Jurkat, Clone E6-1 (cell line): ENCODE measurements at regions not wholly inside any gene's neighbourhood (a gene's known extent, or its start where the extent isn't known, plus 50 kb on each side); places are given as distances from the start of the nearest gene placed in this dataset.
"Not testable (repeated sequence)": the region's sequence is repeated elsewhere in the genome, so short reads cannot be mapped to it uniquely, and the experiment has no call there.

Source experiments
- DNase-seq: peaks from one replicate; pipeline ENCODE4 v3.0.0-alpha.2; 2011; ENCODE audit warnings: low read depth, low spot score
- H3K4me3 ChIP-seq: 2 replicates; pipeline ENCODE4 v1.5.1; 2011; ENCODE audit warnings: mild to moderate bottlenecking, low read length, control low read depth, moderate library complexity

DNA sequence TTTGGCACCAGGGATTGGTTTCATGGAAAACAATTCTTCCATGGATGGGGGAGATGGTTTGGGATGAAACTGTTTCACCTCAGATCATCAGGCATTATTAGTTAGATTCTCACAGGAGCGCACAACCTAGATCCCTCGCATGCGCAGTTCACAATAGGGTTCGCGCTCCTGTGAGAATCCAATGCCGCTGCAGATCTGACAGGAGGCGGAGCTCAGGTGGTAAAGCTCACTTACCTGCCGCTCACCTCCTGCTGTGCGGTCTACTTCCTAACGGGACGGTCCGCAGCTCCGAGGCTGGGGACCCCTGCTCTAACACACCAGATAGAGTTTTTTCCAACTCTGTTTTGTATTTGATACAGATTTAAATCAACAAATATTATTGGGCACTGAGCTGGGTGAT, 286.5 kb downstream of the MTX2 start:
- H3K4me3 ChIP-seq, result no peak overlapping the region
- no peak for DNase-seq

DNA sequence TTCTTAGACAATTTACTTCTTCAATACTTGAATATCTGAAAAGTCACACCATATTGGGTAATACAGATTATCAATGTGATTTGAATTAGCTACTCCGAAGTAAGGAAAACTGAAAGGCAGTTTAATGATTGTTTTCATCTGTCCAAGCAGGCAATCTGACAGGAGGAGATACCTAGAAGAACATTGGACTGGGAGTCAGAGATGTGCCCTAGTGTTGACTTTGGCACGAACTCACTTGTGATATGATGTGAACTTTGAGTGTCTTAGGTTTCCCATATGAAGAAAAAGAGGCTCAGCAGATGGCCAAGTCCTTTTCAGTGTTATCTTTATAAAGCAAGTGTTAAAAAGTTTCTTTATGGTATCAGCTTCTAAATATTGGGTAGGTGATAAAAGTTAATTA, 287.1 kb downstream of the MTX2 start:
- no peak overlapping the region for H3K4me3 ChIP-seq
- DNase-seq, result no peak

DNA sequence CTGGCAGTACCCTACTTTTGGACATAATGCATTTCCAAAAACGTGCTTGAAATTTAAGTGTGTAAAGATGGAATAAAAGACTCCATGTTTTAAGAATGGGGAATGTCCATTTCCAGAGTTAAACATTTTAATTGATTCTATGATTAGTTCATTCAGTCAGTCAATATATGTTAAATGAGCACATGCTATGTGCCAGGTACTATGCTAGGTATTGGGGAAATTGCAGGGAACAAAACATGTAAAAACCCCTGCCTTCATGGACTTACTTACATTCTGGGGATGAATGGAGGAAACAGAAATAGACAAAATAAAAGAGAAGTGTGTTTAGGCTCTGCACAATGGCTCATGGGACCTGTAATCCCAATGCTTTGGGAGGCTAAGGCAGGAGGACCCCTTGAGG, 288.6 kb downstream of the MTX2 start:
- no peak overlapping the region for H3K4me3 ChIP-seq
- no peak for DNase-seq

DNA sequence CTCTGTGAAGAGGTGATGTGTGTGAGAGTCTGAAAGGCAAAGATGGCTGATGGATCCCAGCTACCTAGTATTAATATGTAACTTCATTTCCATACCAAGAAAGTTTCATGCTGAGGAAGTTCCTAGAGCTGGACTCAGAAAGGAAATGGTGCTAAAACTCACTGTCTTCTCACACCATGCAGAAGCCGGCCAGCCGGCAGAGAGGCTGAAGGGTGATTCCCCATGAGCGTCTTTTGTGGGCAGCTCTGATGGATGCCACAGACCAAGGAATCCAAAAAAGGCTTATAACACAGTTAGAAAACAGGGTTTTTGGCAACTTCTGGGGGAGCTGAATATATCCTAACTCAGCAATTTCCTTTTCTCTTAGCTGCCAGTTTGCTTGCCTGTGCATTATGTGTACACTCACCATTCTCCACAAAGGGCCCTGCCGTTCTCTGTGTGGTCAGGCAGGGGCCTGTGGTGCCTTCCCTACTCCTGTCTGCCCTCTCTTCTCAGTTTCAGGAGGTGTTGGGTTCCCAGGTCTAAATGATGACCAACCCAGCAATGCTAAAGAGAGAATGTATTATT, 289.4 kb downstream of the MTX2 start:
- DNase-seq, result no peak
- no peak overlapping the region for H3K4me3 ChIP-seq

DNA sequence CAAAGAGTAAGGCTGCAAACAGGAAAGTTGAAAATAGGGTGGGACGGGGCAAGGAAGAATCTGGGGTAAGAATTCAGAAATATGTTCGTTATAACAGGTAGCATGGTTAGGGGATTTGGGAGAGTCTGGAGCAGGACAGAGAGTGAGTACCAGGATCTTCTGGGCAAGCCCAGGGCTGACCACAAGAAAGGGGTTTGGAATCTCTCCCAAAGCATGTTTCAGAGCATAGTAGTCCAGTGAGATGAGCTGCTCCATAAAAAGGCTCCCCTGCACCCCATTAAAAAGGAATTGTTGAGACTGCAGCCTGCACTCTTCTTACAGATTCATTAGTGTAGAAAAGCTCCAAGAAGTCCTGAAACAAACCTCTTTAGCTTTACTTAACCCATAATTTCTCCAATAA, 291.1 kb downstream of the MTX2 start:
- DNase-seq, result no peak
- no peak overlapping the region for H3K4me3 ChIP-seq

DNA sequence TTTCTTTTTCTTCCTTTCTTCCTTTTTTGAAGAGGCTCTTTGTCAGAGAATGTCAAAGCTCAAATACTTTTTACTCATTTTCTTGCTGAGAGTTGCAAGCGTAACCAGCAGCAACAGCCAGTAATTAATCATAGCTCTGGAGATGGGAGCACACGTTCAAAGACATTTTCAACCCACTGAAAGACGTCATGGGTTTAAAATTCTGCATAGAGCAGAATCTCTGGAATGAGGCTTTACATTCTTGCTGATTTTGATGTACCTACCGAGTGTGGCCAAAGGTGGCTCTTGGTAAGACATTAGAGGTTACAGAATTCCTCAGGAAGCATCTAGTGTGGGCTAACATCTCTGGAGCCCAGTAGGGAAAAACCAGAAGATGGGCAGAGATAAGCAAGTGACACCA, 292.5 kb downstream of the MTX2 start:
- H3K4me3 ChIP-seq, result no peak overlapping the region
- no peak for DNase-seq

DNA sequence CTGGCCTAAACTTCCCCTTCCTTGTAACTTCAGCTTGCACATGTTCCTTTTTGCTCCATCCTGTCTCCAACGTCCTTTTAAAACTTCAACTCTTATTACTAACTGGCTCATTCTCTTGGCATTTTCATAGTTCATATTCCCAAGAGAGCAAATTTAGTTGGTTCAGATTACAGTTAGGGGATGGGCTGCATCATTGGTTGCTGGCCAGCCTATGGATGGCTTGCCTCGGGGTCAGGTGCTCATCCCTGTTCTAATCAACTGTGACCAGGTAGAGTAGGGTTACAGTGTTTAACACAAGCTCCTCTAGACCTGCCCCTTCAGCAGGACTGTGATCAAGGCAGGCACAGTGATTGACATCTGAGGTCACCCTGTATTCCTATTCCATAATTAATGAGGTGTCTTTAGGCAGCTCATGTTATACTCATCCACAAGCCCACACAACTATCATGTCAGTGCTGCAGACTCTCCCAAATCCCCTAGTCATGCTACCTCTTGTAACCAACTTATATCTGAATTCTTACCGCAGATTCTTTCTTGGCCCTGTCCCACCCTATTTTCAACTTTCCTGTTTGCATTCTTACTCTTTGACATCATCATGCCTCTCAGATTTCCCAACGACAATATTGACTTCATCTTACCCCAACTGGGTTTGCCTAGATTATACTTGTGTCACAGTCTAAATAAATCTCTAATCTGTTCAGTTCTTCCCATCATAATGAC, 293.3 kb downstream of the MTX2 start:
- DNase-seq, result no peak
- no peak overlapping the region for H3K4me3 ChIP-seq

DNA sequence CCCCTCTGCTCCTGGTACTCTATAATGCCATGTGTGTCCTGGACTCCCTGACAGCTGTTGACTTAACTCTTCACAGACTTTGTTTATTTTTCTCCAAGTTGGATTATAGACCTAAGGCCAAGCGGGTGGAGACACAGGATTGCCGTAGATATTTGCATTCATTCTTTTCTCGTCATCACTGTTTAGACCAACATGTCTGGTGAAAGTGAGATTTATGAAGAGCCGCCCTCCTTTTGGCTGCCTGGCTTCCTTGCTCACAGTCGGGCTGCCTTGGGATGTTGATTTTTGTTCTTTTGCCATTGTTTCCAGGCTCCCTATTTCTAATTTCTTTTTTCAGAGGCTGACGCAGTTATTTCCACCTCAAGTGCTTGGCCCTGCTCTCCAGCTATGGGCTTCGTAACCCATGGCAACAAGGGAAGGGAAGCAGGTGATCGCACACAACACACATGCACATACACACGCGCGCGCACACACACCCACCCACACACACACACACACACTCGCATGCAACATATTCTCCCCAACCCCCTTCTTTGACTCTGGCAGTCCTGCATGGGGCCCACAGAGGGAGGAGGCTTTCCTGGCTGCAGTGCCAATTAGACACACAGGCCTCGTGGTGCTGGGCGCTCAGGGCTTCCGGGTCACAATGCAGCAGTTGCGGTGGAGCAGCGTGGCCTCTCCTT, 296.5 kb downstream of the MTX2 start:
- DNase-seq, result no peak
- H3K4me3 ChIP-seq, result no peak overlapping the region

DNA sequence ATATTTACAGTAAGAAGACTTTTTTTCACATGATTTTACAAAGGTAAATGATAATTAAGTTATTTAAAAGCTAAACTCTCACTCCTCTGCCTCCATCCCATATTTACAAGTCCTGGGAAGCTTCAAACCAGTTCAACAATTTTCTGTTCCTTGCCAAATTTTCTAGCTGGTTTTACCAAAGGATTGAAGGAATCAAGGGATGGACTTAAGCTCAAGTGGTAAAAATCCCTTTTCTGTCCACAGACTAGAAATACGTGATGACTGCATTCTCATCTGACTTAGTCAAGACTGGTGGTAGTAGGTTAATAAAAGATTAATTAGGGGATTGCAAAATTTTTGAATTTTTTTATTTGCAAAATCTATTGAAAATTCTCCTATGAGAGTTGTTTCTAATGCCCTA, 297.3 kb downstream of the MTX2 start:
- no peak for DNase-seq
- H3K4me3 ChIP-seq, result no peak overlapping the region

DNA sequence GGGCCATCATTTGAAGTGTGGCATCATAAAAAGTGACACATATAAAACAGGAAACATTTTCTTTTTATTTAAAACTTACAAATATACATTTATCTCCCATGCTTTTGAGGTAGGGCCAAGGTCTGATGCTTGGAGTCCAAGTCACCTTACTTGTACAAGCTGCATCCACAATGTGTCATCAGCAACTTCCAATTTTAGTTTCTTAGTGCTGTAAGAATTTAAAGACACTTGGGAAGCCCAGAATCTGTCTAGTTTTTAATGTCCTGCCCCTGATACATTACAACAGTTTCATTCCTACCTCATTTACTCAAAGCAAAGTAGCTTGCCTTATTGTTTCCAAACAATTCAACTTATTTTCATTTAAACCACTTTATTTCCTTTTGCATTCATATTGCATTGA, 297.7 kb downstream of the MTX2 start:
- DNase-seq, result no peak
- H3K4me3 ChIP-seq, result no peak overlapping the region

DNA sequence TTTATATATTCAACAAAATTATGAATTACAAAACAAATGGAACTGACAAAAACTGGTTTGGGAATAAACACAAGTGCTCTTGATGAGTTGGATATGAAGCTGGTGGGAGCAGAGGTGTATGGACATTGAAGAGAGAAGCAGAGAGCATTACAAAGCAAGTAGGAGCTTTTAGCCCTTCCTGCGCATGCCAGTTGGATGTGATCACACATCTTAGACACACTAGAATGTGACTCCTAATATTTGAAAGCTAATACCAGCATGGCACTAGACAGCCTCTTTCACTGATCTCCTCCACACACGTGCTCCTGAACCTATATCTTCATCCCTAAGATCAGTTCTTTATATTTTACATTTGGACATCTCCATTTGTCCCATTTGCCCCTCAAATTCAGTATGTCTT, 298.1 kb downstream of the MTX2 start:
- H3K4me3 ChIP-seq, result no peak overlapping the region
- no peak for DNase-seq

DNA sequence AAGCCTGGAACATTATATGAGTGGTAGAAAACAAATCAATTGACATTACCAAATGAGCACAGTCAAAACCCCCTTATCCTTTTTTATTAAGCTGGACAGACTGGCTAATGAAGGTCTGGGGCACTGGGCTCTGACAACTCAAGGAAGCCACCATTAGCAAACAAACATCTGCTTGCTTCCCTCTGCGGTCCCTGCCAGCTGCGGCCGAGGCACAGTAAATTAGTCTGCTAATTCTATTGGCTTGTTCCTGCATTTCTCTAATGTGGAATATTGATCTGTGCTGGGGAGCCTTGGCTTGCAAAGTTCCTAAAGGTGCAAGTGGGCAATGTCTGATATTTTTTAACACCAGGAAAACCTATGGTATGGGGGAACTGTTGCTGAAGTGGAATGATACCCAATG, 300.3 kb downstream of the MTX2 start:
- H3K4me3 ChIP-seq, result no peak overlapping the region
- DNase-seq, result no peak

DNA sequence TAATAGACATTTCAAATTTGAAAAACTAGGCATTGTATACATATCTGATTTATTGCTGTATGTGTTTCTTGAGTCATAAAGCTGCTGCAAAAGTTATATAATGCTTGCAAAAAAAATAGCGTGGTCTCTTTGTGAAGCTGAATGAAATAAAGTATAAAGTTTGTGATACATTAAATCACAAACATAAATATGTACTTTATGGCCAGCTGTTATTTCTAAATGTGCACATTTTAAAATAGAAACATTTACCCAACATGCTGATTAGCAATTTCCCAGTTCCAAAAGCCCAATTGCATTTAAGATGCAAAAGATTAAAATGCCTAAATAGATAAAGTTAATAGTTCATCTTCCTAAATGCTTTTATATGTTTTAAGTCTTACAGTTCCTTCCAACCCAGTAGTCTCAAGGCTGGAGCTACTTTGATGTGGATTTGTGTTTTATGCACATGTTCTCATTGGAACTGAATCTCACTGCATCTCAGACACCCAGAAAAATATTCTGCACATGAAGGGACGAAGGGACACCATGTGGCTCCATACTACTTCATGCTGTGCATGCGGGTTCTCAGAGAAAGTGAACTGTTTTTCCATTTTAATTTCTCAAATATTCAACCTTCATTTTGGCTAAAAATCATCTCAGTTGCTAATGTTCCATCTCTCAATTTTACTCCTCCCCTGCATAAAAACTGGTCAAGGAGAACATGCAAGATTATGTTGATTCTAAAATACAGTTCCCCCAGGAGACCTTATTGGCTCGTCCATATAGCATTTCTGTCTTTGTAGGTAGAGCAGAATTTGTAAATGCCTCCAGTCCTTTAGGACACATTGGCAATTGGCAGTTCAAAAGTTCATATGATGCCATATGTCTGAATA, 304.6 kb downstream of the MTX2 start:
- no peak overlapping the region for H3K4me3 ChIP-seq
- no peak for DNase-seq

DNA sequence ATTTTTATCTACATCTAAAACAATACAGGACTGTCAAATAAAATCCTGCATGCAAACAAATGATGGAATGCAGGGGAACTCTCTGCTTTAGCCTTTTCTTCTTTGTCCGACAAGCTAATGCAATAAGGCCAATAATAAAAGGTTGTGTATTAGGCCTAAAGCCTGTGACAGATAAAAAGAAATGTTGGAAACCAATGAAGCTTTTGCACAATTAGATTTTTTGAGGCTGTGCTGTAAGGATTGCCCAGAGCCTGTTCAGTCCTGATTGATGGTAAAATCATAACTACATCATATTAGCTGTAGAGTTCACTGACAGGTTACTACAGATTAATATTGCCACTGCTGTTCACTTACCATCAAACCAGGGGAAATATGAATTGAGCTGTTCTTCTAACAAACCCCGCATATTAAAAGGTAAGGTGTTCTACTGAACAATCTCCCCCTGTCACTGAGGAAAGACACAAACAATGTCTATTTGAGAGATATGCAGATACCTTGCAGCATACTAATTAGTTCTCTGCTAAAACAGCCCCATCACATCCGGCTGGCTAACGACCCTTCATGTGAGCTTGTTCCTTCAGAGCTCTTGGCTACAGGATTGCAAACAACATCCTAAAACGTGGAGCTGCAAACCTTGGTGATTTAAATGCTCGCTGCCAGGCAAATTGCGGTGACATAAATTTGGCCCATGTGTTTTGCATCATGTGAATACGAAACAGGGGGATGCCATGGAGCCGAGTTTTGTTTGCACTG, 305.4 kb downstream of the MTX2 start:
- no peak for DNase-seq
- H3K4me3 ChIP-seq, result no peak overlapping the region

DNA sequence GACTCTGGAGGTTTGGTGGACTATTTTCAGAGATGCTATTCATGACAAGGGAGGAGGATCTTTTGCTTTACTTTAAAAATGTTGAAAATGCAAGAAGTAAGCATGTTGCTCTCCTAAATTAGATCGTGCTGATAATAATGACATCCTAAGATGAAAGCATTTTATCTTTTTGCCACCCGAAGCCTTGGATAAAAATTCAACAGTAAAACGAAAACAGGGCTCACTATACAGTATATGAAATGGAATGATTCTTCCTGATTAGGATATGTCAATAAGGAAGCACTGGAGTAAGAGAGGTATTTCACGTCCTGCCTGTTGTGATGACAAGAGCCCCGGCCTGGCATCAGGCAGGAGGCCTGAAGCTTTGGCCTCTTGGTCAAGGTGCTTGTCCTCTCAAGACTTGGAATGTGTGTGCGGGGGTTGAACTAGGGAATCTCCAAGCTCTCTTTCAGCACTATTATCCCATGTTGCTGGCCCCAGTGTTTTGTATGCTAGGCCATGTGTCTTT, 306.0 kb downstream of the MTX2 start:
- DNase-seq, result no peak
- no peak overlapping the region for H3K4me3 ChIP-seq

DNA sequence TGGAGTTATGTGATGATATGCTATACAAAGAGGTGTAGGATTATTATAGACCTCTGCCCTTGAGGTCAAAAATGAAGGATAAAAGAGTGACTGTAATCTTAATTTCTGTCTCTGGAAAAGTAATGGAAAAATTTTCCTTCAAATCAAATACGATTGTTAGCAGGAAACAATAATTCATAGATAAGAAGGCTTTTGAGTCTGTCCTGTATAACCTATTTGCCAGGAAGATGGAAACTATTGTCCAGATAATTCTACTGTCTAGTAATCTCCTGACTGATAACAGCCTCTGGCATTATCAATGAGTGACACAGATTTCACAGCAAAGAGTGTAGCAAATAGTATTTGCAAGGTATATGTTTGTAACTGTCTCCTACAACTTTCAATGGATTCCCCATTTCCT, 307.8 kb downstream of the MTX2 start:
- DNase-seq, result no peak

DNA sequence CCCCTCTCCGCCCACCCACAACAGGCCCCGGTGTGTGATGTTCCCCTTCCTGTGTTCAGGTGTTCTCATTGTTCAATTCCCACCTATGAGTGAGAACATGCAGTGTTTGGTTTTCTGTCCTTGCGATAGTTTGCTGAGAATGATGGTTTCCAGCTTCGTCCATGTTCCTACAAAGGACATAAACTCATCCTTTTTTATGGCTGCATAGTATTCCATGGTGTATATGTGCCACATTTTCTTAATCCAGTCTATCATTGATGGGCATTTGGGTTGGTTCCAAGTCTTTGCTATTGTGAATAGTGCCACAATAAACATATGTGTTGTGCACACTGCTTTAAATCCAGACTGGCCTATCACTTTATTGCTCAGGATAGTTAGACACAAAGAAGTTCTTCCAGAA, 309.1 kb downstream of the MTX2 start:
- DNase-seq, H3K4me3 ChIP-seq: not testable (repeated sequence)

More for the DNA sequence above, 307.8 kb downstream of the MTX2 start:
- no peak overlapping the region for H3K4me3 ChIP-seq

DNA sequence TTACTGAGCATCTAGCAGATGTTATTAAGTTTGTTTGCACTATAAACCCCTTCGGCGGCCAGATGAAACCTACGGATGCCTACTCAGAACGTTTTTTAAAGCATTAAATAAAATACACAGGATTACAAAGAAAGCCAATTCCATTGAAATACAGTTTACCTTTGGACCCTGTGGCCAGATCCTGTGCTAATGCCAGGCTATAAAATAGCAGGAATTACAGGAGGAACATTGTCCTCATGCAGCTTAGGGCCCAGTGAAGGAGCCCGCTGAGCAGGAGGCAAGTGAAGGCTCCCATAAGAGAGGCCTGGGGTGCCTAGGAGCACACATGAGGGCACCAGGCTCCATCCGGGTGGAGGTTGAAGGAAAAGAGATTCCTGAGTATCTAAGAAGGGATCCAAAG, 310.4 kb downstream of the MTX2 start:
- H3K4me3 ChIP-seq, result no peak overlapping the region
- no peak for DNase-seq

DNA sequence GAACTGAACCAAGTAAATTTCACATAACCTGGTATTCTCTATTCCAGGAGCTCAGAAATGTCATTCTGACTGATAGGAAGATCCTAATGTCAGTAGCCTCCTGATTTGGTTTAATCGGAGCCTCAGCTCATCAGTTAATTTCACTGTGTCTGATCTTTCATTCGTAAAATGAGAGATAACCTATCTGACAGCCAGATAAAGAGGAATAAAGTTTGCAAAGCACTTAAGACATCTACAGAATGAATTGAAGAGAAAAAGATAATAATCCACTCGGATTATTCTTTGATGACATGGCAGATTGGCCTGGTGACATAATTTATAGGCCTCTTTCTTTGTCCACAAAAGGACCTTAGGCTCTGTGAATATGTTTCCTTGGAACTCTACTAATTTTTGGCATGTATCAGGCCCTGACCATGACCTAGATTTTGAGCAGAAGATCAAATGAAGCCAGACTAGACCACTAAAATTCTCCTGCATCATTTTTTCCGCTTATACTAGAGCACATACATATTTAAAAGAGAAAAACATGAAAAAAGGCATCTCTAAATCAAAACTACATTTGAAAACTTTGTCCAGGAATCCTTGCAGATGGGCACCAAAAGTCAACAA, 312.4 kb downstream of the MTX2 start:
- no peak overlapping the region for H3K4me3 ChIP-seq
- DNase-seq, result no peak
